ENCODE measurements at regions not wholly inside any gene's neighbourhood (a gene's known extent, or its start where the extent isn't known, plus 50 kb on each side); places are given as distances from the start of the nearest gene placed in this dataset.

DNA sequence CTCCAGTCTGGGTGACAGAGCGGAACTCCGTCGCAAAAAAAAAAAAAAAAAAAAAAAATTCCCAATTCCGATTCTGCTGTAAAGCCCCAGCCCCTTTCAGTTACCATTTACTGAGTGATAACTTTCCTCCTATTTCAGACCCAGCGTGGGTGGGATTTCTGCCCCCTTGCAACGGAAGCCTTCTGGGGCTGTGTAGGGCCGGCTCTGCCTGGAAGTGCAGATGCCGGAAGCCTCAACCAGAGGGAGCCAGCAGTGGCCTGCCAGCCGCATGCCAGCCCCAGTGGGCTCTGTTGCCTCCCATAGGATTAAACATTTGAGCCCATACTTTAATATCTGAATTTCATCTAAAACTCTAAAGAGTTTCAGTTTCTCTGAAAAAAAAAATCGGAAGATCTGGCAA lies 60.0 kb upstream of the NUP50 start:
- H3K14ac ChIP-seq (ENCODE audit: low read length in 2 of 2), result no peak overlapping the region
- no peak overlapping the region for H3K23ac ChIP-seq (ENCODE audit: low read length in 2 of 2)
- H3K18ac ChIP-seq (ENCODE audit: low read depth in 1 of 2, low read length in 2 of 2), result no peak overlapping the region
- H3K27ac ChIP-seq (ENCODE audit: low read length, poor library complexity, severe bottlenecking), result no peak overlapping the region
- H3K9me3 ChIP-seq (ENCODE audit: control insufficient read depth, low read length), result no peaks in the 10 kb centered on the region
- no peak overlapping the region for H2BK120ac ChIP-seq (ENCODE audit: low read depth, low read length)
- H3K36me3 ChIP-seq (ENCODE audit: control insufficient read depth in 1 of 2, insufficient read depth in 2 of 2, low read depth in 1 of 2, low read length in 2 of 2), result no peaks in the 10 kb centered on the region
- H4K8ac ChIP-seq (ENCODE audit: low read length), result no peak overlapping the region
- no peak overlapping the region for H2BK15ac ChIP-seq (ENCODE audit: low read depth, poor library complexity, severe bottlenecking)
- H2BK12ac ChIP-seq (ENCODE audit: low read length in 2 of 2), result no peak overlapping the region
- WGBS, result 86% methylated on average over 10 of the region's 10 CpGs
- H3K4me3 ChIP-seq (ENCODE audit: insufficient read depth in 1 of 2, low read depth in 1 of 2, low read length in 2 of 2), result no peak overlapping the region
- H4K91ac ChIP-seq (ENCODE audit: low read length), result no peak overlapping the region
- peaks cover 2% of the 10 kb centered on the region for H3K4me1 ChIP-seq (ENCODE audit: control insufficient read depth, insufficient read depth, low read depth, low read length)
- H3K9ac ChIP-seq (ENCODE audit: low read length), result no peak overlapping the region
- H3K27me3 ChIP-seq (ENCODE audit: control insufficient read depth in 1 of 2, insufficient read depth in 1 of 2, low read length in 2 of 2), result peaks cover 29 to 32% of the 10 kb centered on the region in 2 experiments
- no peak overlapping the region for H3K4ac ChIP-seq (ENCODE audit: low read depth in 1 of 2, low read length in 2 of 2)
- no peak overlapping the region for H2AK5ac ChIP-seq (ENCODE audit: low read length, severe bottlenecking)
- H2AFZ ChIP-seq (ENCODE audit: low read depth, low read length), result no peak overlapping the region
- no peak for DNase-seq
- H3K4me2 ChIP-seq (ENCODE audit: low read length, poor library complexity, severe bottlenecking), result no peak overlapping the region
- H3K79me1 ChIP-seq (replicated peaks; ENCODE audit: low read length, poor library complexity, severe bottlenecking), result no peaks in the 10 kb centered on the region
- no peak overlapping the region for H2BK5ac ChIP-seq (ENCODE audit: low read depth, low read length, poor library complexity, severe bottlenecking)

DNA sequence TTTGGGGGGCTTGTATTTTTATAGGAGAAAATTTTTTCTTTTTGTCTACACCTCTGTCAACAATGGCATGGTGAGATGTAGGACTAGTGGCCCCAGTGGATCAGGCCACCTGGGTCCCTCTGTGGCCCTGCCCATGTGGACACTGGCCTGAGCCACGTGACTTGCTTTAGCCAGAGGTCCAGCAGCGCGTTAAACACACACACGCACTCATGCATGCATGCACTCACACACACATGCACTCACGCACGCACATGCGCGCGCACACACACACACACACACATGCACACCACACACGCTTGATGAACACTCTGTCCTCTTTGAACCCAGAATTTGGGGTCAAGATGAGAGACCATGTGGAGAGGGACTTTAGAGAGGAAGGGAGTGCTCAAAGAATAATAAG lies 59.4 kb upstream of the NUP50 start:
- H3K18ac ChIP-seq (ENCODE audit: low read depth in 1 of 2, low read length in 2 of 2), result no peak overlapping the region
- no peak overlapping the region for H3K23ac ChIP-seq (ENCODE audit: low read length in 2 of 2)
- no peak overlapping the region for H3K9ac ChIP-seq (ENCODE audit: low read length)
- H3K27ac ChIP-seq (ENCODE audit: low read length, poor library complexity, severe bottlenecking), result no peak overlapping the region
- no peaks in the 10 kb centered on the region for H3K9me3 ChIP-seq (ENCODE audit: control insufficient read depth, low read length)
- peaks cover 2% of the 10 kb centered on the region for H3K4me1 ChIP-seq (ENCODE audit: control insufficient read depth, insufficient read depth, low read depth, low read length)
- no peaks in the 10 kb centered on the region for H3K79me1 ChIP-seq (replicated peaks; ENCODE audit: low read length, poor library complexity, severe bottlenecking)
- H2BK12ac ChIP-seq (ENCODE audit: low read length in 2 of 2), result peak overlapping the region; percentile 18 to 84
- no peak overlapping the region for H2AK5ac ChIP-seq (ENCODE audit: low read length, severe bottlenecking)
- no peaks in the 10 kb centered on the region for H3K36me3 ChIP-seq (ENCODE audit: control insufficient read depth in 1 of 2, insufficient read depth in 2 of 2, low read depth in 1 of 2, low read length in 2 of 2)
- H3K4me2 ChIP-seq (ENCODE audit: low read length, poor library complexity, severe bottlenecking), result no peak overlapping the region
- DNase-seq, result no peak
- H2BK5ac ChIP-seq (ENCODE audit: low read depth, low read length, poor library complexity, severe bottlenecking), result no peak overlapping the region
- H4K91ac ChIP-seq (ENCODE audit: low read length), result peak overlapping the region; percentile 43
- H3K4me3 ChIP-seq (ENCODE audit: insufficient read depth in 1 of 2, low read depth in 1 of 2, low read length in 2 of 2), result no peak overlapping the region
- peak overlapping the region; percentile 1 for H4K8ac ChIP-seq (ENCODE audit: low read length)
- no peak overlapping the region for H2BK120ac ChIP-seq (ENCODE audit: low read depth, low read length)
- H2AFZ ChIP-seq (ENCODE audit: low read depth, low read length), result no peak overlapping the region
- no peak overlapping the region for H2BK15ac ChIP-seq (ENCODE audit: low read depth, poor library complexity, severe bottlenecking)
- 98% methylated on average over 10 of the region's 10 CpGs for WGBS
- peaks cover 29 to 31% of the 10 kb centered on the region in 2 experiments for H3K27me3 ChIP-seq (ENCODE audit: control insufficient read depth in 1 of 2, insufficient read depth in 1 of 2, low read length in 2 of 2)
- H3K4ac ChIP-seq (ENCODE audit: low read depth in 1 of 2, low read length in 2 of 2), result no peak overlapping the region
- no peak overlapping the region for H3K14ac ChIP-seq (ENCODE audit: low read length in 2 of 2)

DNA sequence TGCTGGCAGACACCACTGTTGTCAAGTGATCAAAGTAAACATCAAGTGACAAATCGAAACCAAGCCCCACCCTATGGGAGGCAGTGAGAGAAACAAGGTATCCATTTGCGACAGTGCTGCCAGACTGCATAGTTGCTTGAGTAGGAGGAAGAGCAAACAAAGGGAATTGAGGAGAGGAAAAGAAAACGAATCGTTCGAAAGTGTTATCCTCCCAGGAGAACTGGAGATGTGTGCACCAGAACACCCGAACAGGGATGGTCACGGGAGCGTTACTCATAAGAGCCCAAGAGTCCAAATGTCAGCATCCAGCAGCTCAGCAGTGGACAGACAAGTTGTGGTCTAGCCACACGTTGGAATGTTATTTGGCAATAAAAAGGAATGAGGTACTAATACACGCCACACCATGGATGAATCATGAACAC lies 58.4 kb upstream of the NUP50 start:
- H2BK15ac ChIP-seq (ENCODE audit: low read depth, poor library complexity, severe bottlenecking), result no peak overlapping the region
- no peaks in the 10 kb centered on the region for H3K9me3 ChIP-seq (ENCODE audit: control insufficient read depth, low read length)
- H3K27ac ChIP-seq (ENCODE audit: low read length, poor library complexity, severe bottlenecking), result no peak overlapping the region
- H4K8ac ChIP-seq (ENCODE audit: low read length), result no peak overlapping the region
- H3K4me2 ChIP-seq (ENCODE audit: low read length, poor library complexity, severe bottlenecking), result no peak overlapping the region
- no peaks in the 10 kb centered on the region for H3K36me3 ChIP-seq (ENCODE audit: control insufficient read depth in 1 of 2, insufficient read depth in 2 of 2, low read depth in 1 of 2, low read length in 2 of 2)
- peaks cover 2% of the 10 kb centered on the region for H3K4me1 ChIP-seq (ENCODE audit: control insufficient read depth, insufficient read depth, low read depth, low read length)
- no peak overlapping the region for H3K4me3 ChIP-seq (ENCODE audit: insufficient read depth in 1 of 2, low read depth in 1 of 2, low read length in 2 of 2)
- H3K14ac ChIP-seq (ENCODE audit: low read length in 2 of 2), result no peak overlapping the region
- 50% methylated on average over 10 of the region's 10 CpGs for WGBS
- H3K23ac ChIP-seq (ENCODE audit: low read length in 2 of 2), result no peak overlapping the region
- peak overlapping the region; percentile 62 for H3K9ac ChIP-seq (ENCODE audit: low read length)
- H2BK5ac ChIP-seq (ENCODE audit: low read depth, low read length, poor library complexity, severe bottlenecking), result no peak overlapping the region
- H2BK120ac ChIP-seq (ENCODE audit: low read depth, low read length), result no peak overlapping the region
- peak overlapping the region in 1 of 2 experiments; percentile 72 for H2BK12ac ChIP-seq (ENCODE audit: low read length in 2 of 2)
- no peak overlapping the region for H4K91ac ChIP-seq (ENCODE audit: low read length)
- H3K27me3 ChIP-seq (ENCODE audit: control insufficient read depth in 1 of 2, insufficient read depth in 1 of 2, low read length in 2 of 2), result peaks cover 20 to 27% of the 10 kb centered on the region in 2 experiments
- DNase-seq, result peak; percentile 99
- H3K79me1 ChIP-seq (replicated peaks; ENCODE audit: low read length, poor library complexity, severe bottlenecking), result no peaks in the 10 kb centered on the region
- H2AK5ac ChIP-seq (ENCODE audit: low read length, severe bottlenecking), result no peak overlapping the region
- peak overlapping the region; percentile 49 for H2AFZ ChIP-seq (ENCODE audit: low read depth, low read length)
- H3K4ac ChIP-seq (ENCODE audit: low read depth in 1 of 2, low read length in 2 of 2), result peak overlapping the region in 1 of 2 experiments; percentile 58
- H3K18ac ChIP-seq (ENCODE audit: low read depth in 1 of 2, low read length in 2 of 2), result no peak overlapping the region

DNA sequence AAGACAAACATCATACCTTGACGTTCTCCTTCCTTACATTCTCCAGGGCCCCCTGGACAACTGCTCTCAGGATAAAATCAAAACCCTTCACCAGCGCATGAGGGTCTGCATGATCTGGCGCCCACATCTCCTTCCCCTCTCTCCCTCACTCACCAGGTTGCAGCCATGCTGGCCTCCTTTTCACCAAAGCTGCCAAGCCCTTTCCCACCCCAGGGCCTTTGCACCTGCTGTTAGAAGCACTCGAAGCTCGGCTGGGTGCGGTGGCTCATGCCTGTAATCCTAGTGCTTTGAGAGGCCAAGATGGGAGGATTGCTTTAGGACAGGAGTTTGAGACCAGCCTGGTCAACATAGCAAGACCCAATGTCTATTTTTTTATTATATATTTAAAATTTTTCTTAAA lies 56.1 kb upstream of the NUP50 start:
- H2BK15ac ChIP-seq (ENCODE audit: low read depth, poor library complexity, severe bottlenecking), result no peak overlapping the region
- H4K91ac ChIP-seq (ENCODE audit: low read length), result no peak overlapping the region
- WGBS, result 90% methylated on average over 3 of the region's 6 CpGs
- no peak overlapping the region for H3K14ac ChIP-seq (ENCODE audit: low read length in 2 of 2)
- no peak overlapping the region for H2BK12ac ChIP-seq (ENCODE audit: low read length in 2 of 2)
- peaks cover 2% of the 10 kb centered on the region for H3K9me3 ChIP-seq (ENCODE audit: control insufficient read depth, low read length)
- no peaks in the 10 kb centered on the region for H3K79me1 ChIP-seq (replicated peaks; ENCODE audit: low read length, poor library complexity, severe bottlenecking)
- peaks cover 2% of the 10 kb centered on the region for H3K4me1 ChIP-seq (ENCODE audit: control insufficient read depth, insufficient read depth, low read depth, low read length)
- no peak overlapping the region for H2BK5ac ChIP-seq (ENCODE audit: low read depth, low read length, poor library complexity, severe bottlenecking)
- H3K4ac ChIP-seq (ENCODE audit: low read depth in 1 of 2, low read length in 2 of 2), result no peak overlapping the region
- no peak overlapping the region for H3K9ac ChIP-seq (ENCODE audit: low read length)
- peaks cover 11 to 20% of the 10 kb centered on the region in 2 experiments for H3K27me3 ChIP-seq (ENCODE audit: control insufficient read depth in 1 of 2, insufficient read depth in 1 of 2, low read length in 2 of 2)
- no peak overlapping the region for H2AFZ ChIP-seq (ENCODE audit: low read depth, low read length)
- no peak overlapping the region for H3K23ac ChIP-seq (ENCODE audit: low read length in 2 of 2)
- no peak overlapping the region for H4K8ac ChIP-seq (ENCODE audit: low read length)
- H3K4me2 ChIP-seq (ENCODE audit: low read length, poor library complexity, severe bottlenecking), result no peak overlapping the region
- no peak overlapping the region for H2AK5ac ChIP-seq (ENCODE audit: low read length, severe bottlenecking)
- H3K36me3 ChIP-seq (ENCODE audit: control insufficient read depth in 1 of 2, insufficient read depth in 2 of 2, low read depth in 1 of 2, low read length in 2 of 2), result no peaks in the 10 kb centered on the region
- no peak overlapping the region for H3K27ac ChIP-seq (ENCODE audit: low read length, poor library complexity, severe bottlenecking)
- H2BK120ac ChIP-seq (ENCODE audit: low read depth, low read length), result no peak overlapping the region
- DNase-seq, result no peak
- no peak overlapping the region for H3K4me3 ChIP-seq (ENCODE audit: insufficient read depth in 1 of 2, low read depth in 1 of 2, low read length in 2 of 2)
- H3K18ac ChIP-seq (ENCODE audit: low read depth in 1 of 2, low read length in 2 of 2), result no peak overlapping the region
